HEK293 (cell line): ENCODE measurements at regions not wholly inside any gene's neighbourhood (a gene's known extent, or its start where the extent isn't known, plus 50 kb on each side); places are given as distances from the start of the nearest gene placed in this dataset.

Source experiments
- CTCF ChIA-PET: fragments of 350-600 bp; formaldehyde crosslinking; extraction: SDS; loops from one replicate; lab custom pipeline; 2021; ENCODE audit warnings: antibody characterized with exemption; lab: Yijun Ruan, JAX
- POLR2A ChIA-PET: fragments of 300-600 bp; formaldehyde crosslinking; extraction: SDS; loops from one replicate; lab custom pipeline; 2020; ENCODE audit warnings: antibody characterized with exemption, inconsistent platforms; lab: Yijun Ruan, JAX
- H3K27ac ChIP-seq: fragments of 200-500 bp; sonication (Bioruptor generic); 2 replicates; pipeline ENCODE4 v1.5.1; 2014; ENCODE audit warnings: low read depth, low read length, control low read depth, inconsistent platforms; ENCODE audit errors: extremely low read depth
- H3K36me3 ChIP-seq, 2 experiments: fragments of 200-500 bp in 1 of 2; sonication (Bioruptor generic) in 1 of 2; 1 replicate in 1 of 2; 2 replicates in 1 of 2; pipeline ENCODE4 v1.5.1; 2014 to 2017; ENCODE audit warnings: inconsistent platforms in 2 of 2, low read length in 2 of 2; ENCODE audit not compliant: control insufficient read depth in 2 of 2, insufficient read depth in 1 of 2
- H3K4me1 ChIP-seq: fragments of 200-500 bp; sonication (Bioruptor generic); 2 replicates; pipeline ENCODE4 v1.5.1; 2014; ENCODE audit warnings: mild to moderate bottlenecking, low read length, inconsistent platforms; ENCODE audit not compliant: control insufficient read depth, insufficient read depth
- H3K4me3 ChIP-seq: 2 replicates; pipeline ENCODE4 v1.5.1; 2011; ENCODE audit warnings: low read depth, mild to moderate bottlenecking, control low read depth, low read length, moderate library complexity
- H3K9me3 ChIP-seq: fragments of 200-500 bp; sonication (Bioruptor generic); 2 replicates; pipeline ENCODE4 v1.5.1; 2014; ENCODE audit warnings: low read depth, low read length, inconsistent platforms; ENCODE audit not compliant: control insufficient read depth, insufficient read depth
- BCL11B ChIP-seq: fragments of 450-650 bp; formaldehyde crosslinking; IDR thresholded peaks from 2 replicates; pipeline ENCODE4 v1.5.1; 2016; ENCODE audit warnings: low read depth, missing biosample characterization, missing genetic modification characterization
- FEZF1 ChIP-seq: fragments of 450-650 bp; formaldehyde crosslinking; IDR thresholded peaks from 2 replicates; pipeline ENCODE4 v1.5.1; 2016; ENCODE audit warnings: missing biosample characterization, missing genetic modification characterization
- GFI1B ChIP-seq: fragments of 450-650 bp; formaldehyde crosslinking; IDR thresholded peaks from 2 replicates; pipeline ENCODE4 v1.5.1; 2016; ENCODE audit warnings: missing biosample characterization, missing genetic modification characterization
- OSR2 ChIP-seq: fragments of 450-650 bp; formaldehyde crosslinking; IDR thresholded peaks from 2 replicates; pipeline ENCODE4 v1.5.1; 2016; ENCODE audit warnings: missing biosample characterization, missing genetic modification characterization
- PRDM1 ChIP-seq: fragments of 450-650 bp; formaldehyde crosslinking; IDR thresholded peaks from 2 replicates; pipeline ENCODE4; 2016; ENCODE audit warnings: missing biosample characterization, missing genetic modification characterization
- SCRT2 ChIP-seq: fragments of 450-650 bp; formaldehyde crosslinking; IDR thresholded peaks from 2 replicates; pipeline ENCODE4 v1.5.1; 2016; ENCODE audit warnings: missing biosample characterization, missing genetic modification characterization
- SP7 ChIP-seq: fragments of 450-650 bp; formaldehyde crosslinking; IDR thresholded peaks from 2 replicates; pipeline ENCODE4 v1.5.1; 2016; ENCODE audit warnings: missing biosample characterization, missing genetic modification characterization
- TCF7L2 ChIP-seq: IDR thresholded peaks from 2 replicates; pipeline ENCODE4 v1.6.1; 2011; ENCODE audit warnings: low read depth, mild to moderate bottlenecking, inconsistent platforms, low read length, moderate library complexity, borderline replicate concordance
- ZBTB8A ChIP-seq: fragments of 450-650 bp; formaldehyde crosslinking; IDR thresholded peaks from 2 replicates; pipeline ENCODE4 v1.5.1; 2016; ENCODE audit warnings: missing biosample characterization, missing genetic modification characterization
- ZNF121 ChIP-seq: fragments of 450-650 bp; formaldehyde crosslinking; IDR thresholded peaks from 2 replicates; pipeline ENCODE4 v1.5.1; 2016; ENCODE audit warnings: missing biosample characterization, missing genetic modification characterization
- ZNF146 ChIP-seq: fragments of 450-650 bp; formaldehyde crosslinking; IDR thresholded peaks from 2 replicates; pipeline ENCODE4 v1.5.1; 2016; ENCODE audit warnings: missing biosample characterization, missing genetic modification characterization
- ZNF157 ChIP-seq: fragments of 450-650 bp; formaldehyde crosslinking; IDR thresholded peaks from 2 replicates; pipeline ENCODE4 v1.5.1; 2016; ENCODE audit warnings: missing biosample characterization, missing genetic modification characterization
- ZNF274 ChIP-seq, 2 experiments: fragments of 200-500 bp in 1 of 2; fragments of 450-650 bp in 1 of 2; sonication (Bioruptor generic) in 1 of 2; formaldehyde crosslinking in 1 of 2; IDR thresholded peaks; 2 replicates each; pipeline versions ENCODE4 v1.5.1 to v1.6.1; 2014 to 2016; ENCODE audit warnings: borderline replicate concordance in 1 of 2, inconsistent platforms in 1 of 2, low read length in 1 of 2, missing biosample characterization in 1 of 2, missing genetic modification characterization in 1 of 2
- ZNF610 ChIP-seq: fragments of 450-650 bp; formaldehyde crosslinking; IDR thresholded peaks from 2 replicates; pipeline ENCODE4 v1.5.1; 2016; ENCODE audit warnings: missing biosample characterization, missing genetic modification characterization, borderline replicate concordance
- ZNF623 ChIP-seq: fragments of 450-650 bp; formaldehyde crosslinking; IDR thresholded peaks from 2 replicates; pipeline ENCODE4 v1.5.1; 2016; ENCODE audit warnings: missing biosample characterization, missing genetic modification characterization
- ZNF654 ChIP-seq: fragments of 450-650 bp; formaldehyde crosslinking; IDR thresholded peaks from 2 replicates; pipeline ENCODE4 v1.5.1; 2016; ENCODE audit warnings: low read depth, missing biosample characterization, missing genetic modification characterization
- ZNF660 ChIP-seq: fragments of 450-650 bp; IDR thresholded peaks from 2 replicates; pipeline ENCODE4 v1.5.1; 2018; ENCODE audit warnings: missing biosample characterization, mild to moderate bottlenecking, missing genetic modification characterization
- TF ChIP-seq, protein P1 (sequence below): sonication (generic); formaldehyde crosslinking; IDR thresholded peaks from 2 replicates; pipeline ENCODE4 v1.8.1; 2022; ENCODE audit warnings: mild to moderate bottlenecking, moderate library complexity, missing genetic modification reagents
- TF ChIP-seq, protein P2 (sequence below): fragments of 450-650 bp; formaldehyde crosslinking; IDR thresholded peaks from 2 replicates; pipeline ENCODE4 v1.5.1; 2016; ENCODE audit warnings: missing biosample characterization, missing genetic modification characterization
- TF ChIP-seq, protein P3 (sequence below): fragments of 450-650 bp; formaldehyde crosslinking; IDR thresholded peaks from 2 replicates; pipeline ENCODE4 v1.5.1; 2016; ENCODE audit warnings: missing biosample characterization, missing genetic modification characterization
- TF ChIP-seq, protein P4 (sequence below): fragments of 450-650 bp; formaldehyde crosslinking; IDR thresholded peaks from 2 replicates; pipeline ENCODE4 v1.5.1; 2017; ENCODE audit warnings: missing biosample characterization, missing genetic modification characterization
- TF ChIP-seq, protein P5 (sequence below): fragments of 450-650 bp; formaldehyde crosslinking; IDR thresholded peaks from 2 replicates; pipeline ENCODE4 v1.5.1; 2016; ENCODE audit warnings: missing biosample characterization, missing genetic modification characterization
- TF ChIP-seq, protein P6 (sequence below): fragments of 450-650 bp; formaldehyde crosslinking; IDR thresholded peaks from 2 replicates; pipeline ENCODE4 v1.5.1; 2016; ENCODE audit warnings: missing biosample characterization, missing genetic modification characterization

DNA sequence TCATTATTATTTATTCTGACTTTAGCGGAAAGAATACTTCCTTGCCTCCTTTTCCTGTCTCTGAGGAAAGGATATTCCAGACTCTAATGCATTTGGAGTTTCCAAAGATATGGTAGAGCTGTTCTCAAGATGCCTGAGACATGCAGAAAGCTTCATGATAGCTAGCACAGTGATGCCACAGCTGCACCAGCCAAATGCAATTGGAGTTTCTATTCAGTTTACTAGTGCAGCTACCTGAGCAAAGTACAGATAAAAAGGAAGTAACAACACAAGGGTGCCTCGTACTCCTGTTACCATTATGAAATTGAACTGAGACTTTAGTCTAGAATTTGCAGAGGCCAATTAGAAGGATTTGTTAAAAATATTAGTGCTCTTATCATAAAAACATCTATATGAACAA, 57.5 kb upstream of the PARM1 start (continued):
- TF ChIP-seq, protein P1, sequence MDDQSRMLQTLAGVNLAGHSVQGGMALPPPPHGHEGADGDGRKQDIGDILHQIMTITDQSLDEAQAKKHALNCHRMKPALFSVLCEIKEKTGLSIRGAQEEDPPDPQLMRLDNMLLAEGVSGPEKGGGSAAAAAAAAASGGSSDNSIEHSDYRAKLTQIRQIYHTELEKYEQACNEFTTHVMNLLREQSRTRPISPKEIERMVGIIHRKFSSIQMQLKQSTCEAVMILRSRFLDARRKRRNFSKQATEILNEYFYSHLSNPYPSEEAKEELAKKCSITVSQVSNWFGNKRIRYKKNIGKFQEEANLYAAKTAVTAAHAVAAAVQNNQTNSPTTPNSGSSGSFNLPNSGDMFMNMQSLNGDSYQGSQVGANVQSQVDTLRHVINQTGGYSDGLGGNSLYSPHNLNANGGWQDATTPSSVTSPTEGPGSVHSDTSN (CRISPR knock-in tag), result no peak
- TF ChIP-seq PRDM1 (tag by site-specific recombination) (no peak), SCRT2 (tag by site-specific recombination) (no peak), ZBTB8A (tag by site-specific recombination) (no peak), FEZF1 (tag by site-specific recombination) (no peak), TCF7L2 (no peak)
- TF ChIP-seq, protein P2, sequence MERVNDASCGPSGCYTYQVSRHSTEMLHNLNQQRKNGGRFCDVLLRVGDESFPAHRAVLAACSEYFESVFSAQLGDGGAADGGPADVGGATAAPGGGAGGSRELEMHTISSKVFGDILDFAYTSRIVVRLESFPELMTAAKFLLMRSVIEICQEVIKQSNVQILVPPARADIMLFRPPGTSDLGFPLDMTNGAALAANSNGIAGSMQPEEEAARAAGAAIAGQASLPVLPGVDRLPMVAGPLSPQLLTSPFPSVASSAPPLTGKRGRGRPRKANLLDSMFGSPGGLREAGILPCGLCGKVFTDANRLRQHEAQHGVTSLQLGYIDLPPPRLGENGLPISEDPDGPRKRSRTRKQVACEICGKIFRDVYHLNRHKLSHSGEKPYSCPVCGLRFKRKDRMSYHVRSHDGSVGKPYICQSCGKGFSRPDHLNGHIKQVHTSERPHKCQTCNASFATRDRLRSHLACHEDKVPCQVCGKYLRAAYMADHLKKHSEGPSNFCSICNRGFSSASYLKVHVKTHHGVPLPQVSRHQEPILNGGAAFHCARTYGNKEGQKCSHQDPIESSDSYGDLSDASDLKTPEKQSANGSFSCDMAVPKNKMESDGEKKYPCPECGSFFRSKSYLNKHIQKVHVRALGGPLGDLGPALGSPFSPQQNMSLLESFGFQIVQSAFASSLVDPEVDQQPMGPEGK (tag by site-specific recombination), result no peak

DNA sequence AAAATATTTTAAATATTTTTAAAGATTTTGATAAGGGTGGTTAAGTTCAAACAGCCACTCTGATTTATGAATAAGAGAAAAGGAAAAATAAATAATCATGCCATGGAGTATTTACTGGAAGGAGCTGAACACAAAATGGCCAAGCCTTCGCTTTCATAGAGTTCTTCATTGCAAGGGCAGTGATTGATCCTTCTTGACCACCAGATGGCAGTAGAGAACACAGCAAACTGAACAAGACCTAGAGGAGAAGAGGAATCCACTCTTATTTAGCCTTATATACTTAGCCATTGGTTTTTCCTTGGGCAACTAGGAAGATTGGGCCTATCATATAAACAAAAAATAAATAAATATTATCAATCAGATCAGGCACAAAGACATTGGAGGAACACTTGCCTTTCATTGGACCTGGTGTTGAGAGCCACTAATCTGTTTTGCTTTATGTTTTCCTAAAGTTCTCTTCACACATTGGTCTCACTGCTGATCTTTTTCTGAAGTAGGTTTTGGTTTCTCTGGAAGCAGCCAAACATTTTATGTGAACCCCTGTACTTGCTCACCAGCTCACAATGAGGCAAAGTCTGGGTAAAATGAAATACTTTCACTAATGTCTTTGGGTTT, 58.1 kb upstream of the PARM1 start:
- Histone ChIP-seq H3K36me3 (no peaks in the 10 kb centered on the region), H3K4me1 (no peaks in the 10 kb centered on the region), H3K27ac (no peak overlapping the region), H3K9me3 (no peaks in the 10 kb centered on the region), H3K4me3 (no peak overlapping the region)
- ChIA-PET CTCF (interaction anchor here (0.6 to 2.3 kb wide), 18 partner anchors 9 to 690 kb away, joined by 3 to 15 read pairs (median 4); partner anchors contain the start of gene PARM1), POLR2A (no interaction called here)
- TF ChIP-seq SP7 (tag by site-specific recombination), result no peak
- TF ChIP-seq, protein P3, sequence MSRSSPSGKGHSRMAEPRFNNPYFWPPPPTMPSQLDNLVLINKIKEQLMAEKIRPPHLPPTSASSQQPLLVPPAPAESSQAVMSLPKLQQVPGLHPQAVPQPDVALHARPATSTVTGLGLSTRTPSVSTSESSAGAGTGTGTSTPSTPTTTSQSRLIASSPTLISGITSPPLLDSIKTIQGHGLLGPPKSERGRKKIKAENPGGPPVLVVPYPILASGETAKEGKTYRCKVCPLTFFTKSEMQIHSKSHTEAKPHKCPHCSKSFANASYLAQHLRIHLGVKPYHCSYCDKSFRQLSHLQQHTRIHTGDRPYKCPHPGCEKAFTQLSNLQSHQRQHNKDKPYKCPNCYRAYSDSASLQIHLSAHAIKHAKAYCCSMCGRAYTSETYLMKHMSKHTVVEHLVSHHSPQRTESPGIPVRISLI, result no peak
- TF ChIP-seq ZNF157 (tag by site-specific recombination), result no peak
- TF ChIP-seq, protein P4, sequence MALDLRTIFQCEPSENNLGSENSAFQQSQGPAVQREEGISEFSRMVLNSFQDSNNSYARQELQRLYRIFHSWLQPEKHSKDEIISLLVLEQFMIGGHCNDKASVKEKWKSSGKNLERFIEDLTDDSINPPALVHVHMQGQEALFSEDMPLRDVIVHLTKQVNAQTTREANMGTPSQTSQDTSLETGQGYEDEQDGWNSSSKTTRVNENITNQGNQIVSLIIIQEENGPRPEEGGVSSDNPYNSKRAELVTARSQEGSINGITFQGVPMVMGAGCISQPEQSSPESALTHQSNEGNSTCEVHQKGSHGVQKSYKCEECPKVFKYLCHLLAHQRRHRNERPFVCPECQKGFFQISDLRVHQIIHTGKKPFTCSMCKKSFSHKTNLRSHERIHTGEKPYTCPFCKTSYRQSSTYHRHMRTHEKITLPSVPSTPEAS (tag by site-specific recombination), result no peak
- TF ChIP-seq, protein P5, sequence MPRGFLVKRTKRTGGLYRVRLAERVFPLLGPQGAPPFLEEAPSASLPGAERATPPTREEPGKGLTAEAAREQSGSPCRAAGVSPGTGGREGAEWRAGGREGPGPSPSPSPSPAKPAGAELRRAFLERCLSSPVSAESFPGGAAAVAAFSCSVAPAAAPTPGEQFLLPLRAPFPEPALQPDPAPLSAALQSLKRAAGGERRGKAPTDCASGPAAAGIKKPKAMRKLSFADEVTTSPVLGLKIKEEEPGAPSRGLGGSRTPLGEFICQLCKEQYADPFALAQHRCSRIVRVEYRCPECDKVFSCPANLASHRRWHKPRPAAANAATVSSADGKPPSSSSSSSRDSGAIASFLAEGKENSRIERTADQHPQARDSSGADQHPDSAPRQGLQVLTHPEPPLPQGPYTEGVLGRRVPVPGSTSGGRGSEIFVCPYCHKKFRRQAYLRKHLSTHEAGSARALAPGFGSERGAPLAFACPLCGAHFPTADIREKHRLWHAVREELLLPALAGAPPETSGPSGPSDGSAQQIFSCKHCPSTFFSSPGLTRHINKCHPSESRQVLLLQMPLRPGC (tag by site-specific recombination), result no peak
- TF ChIP-seq, protein P6, sequence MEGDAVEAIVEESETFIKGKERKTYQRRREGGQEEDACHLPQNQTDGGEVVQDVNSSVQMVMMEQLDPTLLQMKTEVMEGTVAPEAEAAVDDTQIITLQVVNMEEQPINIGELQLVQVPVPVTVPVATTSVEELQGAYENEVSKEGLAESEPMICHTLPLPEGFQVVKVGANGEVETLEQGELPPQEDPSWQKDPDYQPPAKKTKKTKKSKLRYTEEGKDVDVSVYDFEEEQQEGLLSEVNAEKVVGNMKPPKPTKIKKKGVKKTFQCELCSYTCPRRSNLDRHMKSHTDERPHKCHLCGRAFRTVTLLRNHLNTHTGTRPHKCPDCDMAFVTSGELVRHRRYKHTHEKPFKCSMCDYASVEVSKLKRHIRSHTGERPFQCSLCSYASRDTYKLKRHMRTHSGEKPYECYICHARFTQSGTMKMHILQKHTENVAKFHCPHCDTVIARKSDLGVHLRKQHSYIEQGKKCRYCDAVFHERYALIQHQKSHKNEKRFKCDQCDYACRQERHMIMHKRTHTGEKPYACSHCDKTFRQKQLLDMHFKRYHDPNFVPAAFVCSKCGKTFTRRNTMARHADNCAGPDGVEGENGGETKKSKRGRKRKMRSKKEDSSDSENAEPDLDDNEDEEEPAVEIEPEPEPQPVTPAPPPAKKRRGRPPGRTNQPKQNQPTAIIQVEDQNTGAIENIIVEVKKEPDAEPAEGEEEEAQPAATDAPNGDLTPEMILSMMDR (tag by site-specific recombination), result 0 out of 2 replicates have a peak, but pooled peaks have one; percentile 28
- TF ChIP-seq GFI1B, result peak; percentile 65
- TF ChIP-seq FEZF1 (tag by site-specific recombination), result no peak
- TF ChIP-seq, protein P1 (CRISPR knock-in tag), result no peak
- no peak for TF ChIP-seq ZNF121 (tag by site-specific recombination)
- no peak for TF ChIP-seq ZNF610
- TF ChIP-seq BCL11B (tag by site-specific recombination), result no peak
- TF ChIP-seq ZNF654, result peak; percentile 68
- TF ChIP-seq ZNF274 (IDR thresholded peaks at IDR 0.05; ENCODE audit: low read length), result no peak
- no peak for TF ChIP-seq ZNF274 (tag by site-specific recombination; IDR thresholded peaks at IDR 0.05; ENCODE audit: borderline replicate concordance)
- no peak for TF ChIP-seq OSR2 (tag by site-specific recombination)
- TF ChIP-seq ZNF146 (tag by site-specific recombination), result no peak
- 0 out of 2 replicates have a peak, but pooled peaks have one; percentile 32 for TF ChIP-seq ZNF660 (tag by site-specific recombination)
- no peak for TF ChIP-seq ZNF623 (tag by site-specific recombination)
